ENCODE measurements at regions not wholly inside any gene's neighbourhood (a gene's known extent, or its start where the extent isn't known, plus 50 kb on each side); places are given as distances from the start of the nearest gene placed in this dataset.
"Not testable (repeated sequence)": the region's sequence is repeated elsewhere in the genome, so short reads cannot be mapped to it uniquely, and the experiment has no call there.

GRCh38 chr1:121006826-121007225, 117.3 kb downstream of the PPIAL4A start:
- TF ChIP-seq POLR2AphosphoS5 (IDR thresholded peaks at IDR 0.05; ENCODE audit: low read depth); CTCF (IDR thresholded peaks at IDR 0.05; ENCODE audit: insufficient read depth, low read length): not testable (repeated sequence)

Measured in HL-60 (cell line).